Thymus (tissue), 11 donors: ENCODE measurements at regions not wholly inside any gene's neighbourhood (a gene's known extent, or its start where the extent isn't known, plus 50 kb on each side); places are given as distances from the start of the nearest gene placed in this dataset.
"Not testable (repeated sequence)": the region's sequence is repeated elsewhere in the genome, so short reads cannot be mapped to it uniquely, and the experiment has no call there.

ENCODE experiments used
- DNase-seq, 9 donors: peaks; one replicate each; pipeline ENCODE4 v3.0.0-alpha.2; 2013; ENCODE audit warnings: low spot score in 9 of 9, low read depth in 6 of 9, missing footprints in 1 of 9
- H3K27ac ChIP-seq, 2 donors: one replicate each; pipeline ENCODE4 v1.5.1; 2013; ENCODE audit warnings: control low read depth in 1 of 2, low read depth in 1 of 2, low read length in 1 of 2, mild to moderate bottlenecking in 1 of 2, moderate library complexity in 1 of 2
- H3K27me3 ChIP-seq, 2 donors: one replicate each; pipeline ENCODE4 v1.5.1; 2013; ENCODE audit warnings: low read length in 1 of 2; ENCODE audit not compliant: control insufficient read depth in 2 of 2, insufficient read depth in 1 of 2
- H3K36me3 ChIP-seq, 2 donors: one replicate each; pipeline ENCODE4 v1.5.1; 2013; ENCODE audit warnings: low read length in 1 of 2, mild to moderate bottlenecking in 1 of 2, moderate library complexity in 1 of 2; ENCODE audit not compliant: control insufficient read depth in 2 of 2, insufficient read depth in 2 of 2
- H3K4me1 ChIP-seq, 2 donors: one replicate each; pipeline ENCODE4 v1.5.1; 2013; ENCODE audit warnings: low read length in 2 of 2; ENCODE audit not compliant: control insufficient read depth in 2 of 2, insufficient read depth in 2 of 2
- H3K4me3 ChIP-seq, 2 donors: one replicate each; pipeline ENCODE4 v1.5.1; 2013; ENCODE audit warnings: low read length in 2 of 2, control low read depth in 1 of 2, mild to moderate bottlenecking in 1 of 2
- H3K9me3 ChIP-seq, 2 donors: one replicate each; pipeline ENCODE4 v1.5.1; 2013; ENCODE audit warnings: low read length in 1 of 2, mild to moderate bottlenecking in 1 of 2; ENCODE audit not compliant: control insufficient read depth in 2 of 2, insufficient read depth in 1 of 2
- WGBS: extraction: QIAGEN DNeasy Blood & Tissue Kit; methylation state at CpG from one replicate; pipeline ENCODE4 v1.1.7; 2013; 5-methylcytosine and 5-hydroxymethylcytosine counted together
- donor health status: healthy.

DNA sequence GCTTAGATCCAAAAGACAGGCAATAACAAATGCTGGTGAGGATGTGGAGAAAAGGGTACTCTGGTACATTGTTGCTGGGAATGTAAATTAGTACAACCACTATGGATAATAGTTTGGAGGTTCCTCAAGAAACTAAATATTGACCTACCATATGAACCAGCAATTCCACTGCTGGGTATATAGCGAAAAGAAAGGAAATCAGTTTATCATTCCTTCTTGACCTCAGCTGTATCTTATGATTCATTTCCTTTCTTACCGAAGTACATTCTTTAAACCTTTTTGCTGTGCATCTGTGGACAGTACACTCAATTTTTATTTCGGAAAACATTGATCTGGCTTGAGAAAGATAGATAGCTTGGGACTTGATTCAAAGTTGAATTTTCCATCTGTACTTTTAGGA, 183.2 kb upstream of the LRFN5 start:
- Histone ChIP-seq H3K4me3 (no peak overlapping the region), H3K9me3 (peaks cover 0 to 10% of the 10 kb centered on the region in 2 donors), H3K27ac (no peak overlapping the region), H3K36me3 (no peaks in the 10 kb centered on the region), H3K27me3 (no peaks in the 10 kb centered on the region), H3K4me1 (no peaks in the 10 kb centered on the region)
- 92% methylated on average over 3 of the region's 3 CpGs for WGBS
- no peak for DNase-seq

DNA sequence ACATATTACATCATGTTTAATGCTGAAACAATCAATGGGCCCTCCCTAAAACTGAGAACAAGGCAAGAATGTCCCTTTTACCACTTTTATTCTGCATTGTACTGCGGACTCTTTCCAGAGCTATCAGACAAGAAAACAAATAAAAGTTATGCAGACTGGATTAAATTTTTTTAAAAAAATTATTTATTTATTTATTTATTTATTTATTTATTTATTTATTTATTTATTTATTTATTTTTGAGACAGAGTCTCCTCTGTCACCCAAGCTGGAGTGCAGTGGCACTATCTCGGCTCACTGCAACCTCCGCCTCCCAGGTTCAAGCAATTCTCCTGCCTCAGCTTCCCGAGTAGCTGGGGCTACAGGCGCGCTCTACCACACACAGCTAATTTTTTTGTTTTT, 185.4 kb upstream of the LRFN5 start:
- not testable (repeated sequence) for H3K27me3 ChIP-seq

DNA sequence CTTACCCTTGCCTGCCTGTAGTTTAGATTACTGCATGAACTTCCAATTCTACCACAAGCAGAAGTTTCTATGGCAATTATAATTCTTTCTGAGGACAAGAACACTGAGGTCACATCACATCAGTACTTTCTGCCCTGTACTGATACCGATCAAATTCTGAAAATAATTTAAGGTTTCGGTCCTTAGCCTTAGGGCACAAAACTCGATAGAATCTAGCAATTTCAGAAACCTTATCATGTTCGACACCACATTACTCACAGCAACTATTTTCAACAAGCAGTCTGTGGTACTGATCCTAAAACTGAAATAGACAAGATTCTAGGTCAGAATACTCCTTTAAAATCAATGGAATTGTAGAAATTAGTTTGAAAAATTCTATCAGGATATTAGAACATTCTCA, 187.0 kb upstream of the LRFN5 start:
- H3K4me3 ChIP-seq: no peak overlapping the region
- no peak for DNase-seq
- 97% methylated on average over 4 of the region's 4 CpGs for WGBS
- no peaks in the 10 kb centered on the region for H3K36me3 ChIP-seq
- no peak overlapping the region for H3K27ac ChIP-seq
- no peaks in the 10 kb centered on the region for H3K4me1 ChIP-seq
- no peaks in the 10 kb centered on the region for H3K9me3 ChIP-seq
- no peaks in the 10 kb centered on the region for H3K27me3 ChIP-seq

More for the DNA sequence above, 185.4 kb upstream of the LRFN5 start:
- not testable (repeated sequence) for H3K36me3 ChIP-seq, DNase-seq, H3K4me3 ChIP-seq, H3K4me1 ChIP-seq, H3K9me3 ChIP-seq, H3K27ac ChIP-seq
- 99% methylated on average over 6 of the region's 6 CpGs for WGBS

DNA sequence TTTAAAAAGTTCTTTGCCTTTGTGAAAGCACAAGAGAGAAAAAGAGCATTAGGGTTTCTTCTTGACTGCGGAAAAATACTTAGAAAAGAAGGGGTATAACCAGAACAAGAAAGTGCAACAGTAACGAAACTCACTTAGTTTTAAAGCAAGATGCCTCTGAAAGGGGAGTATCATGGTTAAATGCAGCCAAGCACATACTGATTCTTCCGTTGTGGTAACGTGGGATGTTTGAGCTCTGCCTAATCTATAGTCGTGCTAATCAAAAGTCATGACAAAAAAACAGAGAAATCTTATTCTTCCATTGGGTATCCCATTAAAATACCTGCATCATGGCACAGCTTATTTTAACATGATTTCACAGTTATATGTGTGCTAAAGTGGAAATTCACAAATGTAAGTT, 187.8 kb upstream of the LRFN5 start:
- Histone ChIP-seq H3K4me1 (no peaks in the 10 kb centered on the region), H3K27me3 (no peaks in the 10 kb centered on the region), H3K27ac (no peak overlapping the region), H3K4me3 (no peak overlapping the region), H3K36me3 (no peaks in the 10 kb centered on the region), H3K9me3 (no peaks in the 10 kb centered on the region)
- 72% methylated on average over 5 of the region's 5 CpGs for WGBS
- no peak for DNase-seq

DNA sequence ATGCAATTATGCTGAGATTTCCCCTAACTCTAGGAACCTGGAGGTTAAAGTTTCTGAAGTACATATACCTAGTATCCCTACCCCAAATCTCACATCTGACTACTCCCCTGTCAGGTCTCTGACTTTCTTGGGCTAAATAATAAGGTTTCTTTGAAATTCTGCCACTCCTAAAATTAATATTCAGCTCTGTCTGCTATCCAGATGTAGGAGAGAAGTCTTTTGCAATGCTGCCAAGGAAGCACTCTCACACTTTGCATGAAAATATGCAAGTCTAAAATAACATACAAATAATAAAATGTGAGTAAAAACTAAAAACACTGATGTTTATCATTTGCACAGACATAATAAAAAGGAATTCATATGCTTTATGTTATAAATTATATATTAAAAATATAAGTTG, 196.9 kb upstream of the LRFN5 start:
- H3K27me3 ChIP-seq: no peaks in the 10 kb centered on the region
- DNase-seq: no peak
- H3K4me3 ChIP-seq: no peak overlapping the region
- no peaks in the 10 kb centered on the region for H3K9me3 ChIP-seq
- H3K4me1 ChIP-seq: no peaks in the 10 kb centered on the region
- H3K27ac ChIP-seq: no peak overlapping the region
- no peaks in the 10 kb centered on the region for H3K36me3 ChIP-seq

DNA sequence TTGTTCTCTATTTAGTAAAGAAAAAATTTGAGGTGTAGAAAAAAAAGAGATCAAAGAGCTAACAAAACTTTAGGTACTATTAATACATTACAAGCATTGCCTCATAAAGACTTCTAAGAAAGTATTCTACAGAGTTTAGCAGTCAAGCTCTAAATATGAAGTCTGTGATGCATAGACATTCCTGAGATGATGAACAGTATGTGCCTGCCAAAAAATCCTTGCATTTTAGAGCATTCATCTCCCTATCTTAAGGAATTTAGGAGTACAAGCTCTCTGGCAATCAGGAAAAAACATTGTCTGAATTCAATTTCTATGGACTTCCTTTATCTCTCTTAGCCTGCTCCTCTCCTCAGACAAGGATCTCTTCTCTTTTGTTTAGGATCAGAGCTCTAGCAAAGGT, 202.6 kb upstream of the LRFN5 start:
- DNase-seq: no peak
- H3K4me1 ChIP-seq: no peaks in the 10 kb centered on the region

DNA sequence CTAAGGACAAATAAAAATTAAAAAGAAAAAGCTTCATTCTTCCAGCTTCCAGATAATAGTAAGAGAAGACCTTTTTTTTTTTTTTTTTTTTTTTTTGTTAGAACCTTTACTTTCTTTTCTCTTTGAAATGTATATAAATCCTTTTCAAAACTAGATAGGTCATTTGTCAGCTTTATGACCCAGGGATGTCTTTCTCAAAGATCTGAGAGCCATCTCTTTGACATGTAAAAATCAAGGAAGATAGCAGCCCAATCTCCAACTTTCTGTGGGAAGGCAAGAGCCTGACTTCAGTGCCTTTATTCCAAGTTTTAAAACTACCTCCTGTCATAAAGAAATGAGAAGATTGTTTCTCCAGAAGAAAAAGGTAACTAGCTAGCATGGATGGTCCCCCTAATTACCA, 203.3 kb upstream of the LRFN5 start:
- Histone ChIP-seq H3K27ac (no peak overlapping the region), H3K4me3 (no peak overlapping the region), H3K9me3 (no peaks in the 10 kb centered on the region), H3K36me3 (no peaks in the 10 kb centered on the region), H3K27me3 (no peaks in the 10 kb centered on the region), H3K4me1 (no peaks in the 10 kb centered on the region)
- no peak for DNase-seq

More for the DNA sequence above, 202.6 kb upstream of the LRFN5 start:
- Histone ChIP-seq H3K4me3 (no peak overlapping the region), H3K27me3 (no peaks in the 10 kb centered on the region), H3K9me3 (no peaks in the 10 kb centered on the region), H3K27ac (no peak overlapping the region), H3K36me3 (no peaks in the 10 kb centered on the region)

DNA sequence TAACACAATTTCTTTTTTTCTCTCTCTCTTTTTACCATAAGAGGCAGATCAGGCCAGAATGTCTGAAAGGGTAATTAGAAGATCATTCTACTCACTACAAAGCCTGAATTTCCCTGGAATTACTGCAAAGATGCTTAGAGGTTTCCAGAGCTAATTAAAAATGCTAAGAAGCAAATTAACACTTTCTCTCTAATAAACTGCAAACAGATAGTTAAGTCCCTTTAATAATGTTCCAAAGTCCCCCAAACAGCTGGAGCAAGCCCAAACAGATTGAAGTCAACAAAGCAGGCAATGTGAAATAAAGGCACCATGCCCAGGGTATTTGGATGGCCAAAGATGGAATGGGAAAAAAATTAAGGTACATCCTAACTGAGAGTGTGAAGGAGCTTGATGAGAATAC, 208.8 kb upstream of the LRFN5 start:
- no peaks in the 10 kb centered on the region for H3K27me3 ChIP-seq
- H3K27ac ChIP-seq: no peak overlapping the region
- no peaks in the 10 kb centered on the region for H3K36me3 ChIP-seq
- H3K9me3 ChIP-seq: no peaks in the 10 kb centered on the region
- H3K4me3 ChIP-seq: no peak overlapping the region
- DNase-seq: no peak
- no peaks in the 10 kb centered on the region for H3K4me1 ChIP-seq

DNA sequence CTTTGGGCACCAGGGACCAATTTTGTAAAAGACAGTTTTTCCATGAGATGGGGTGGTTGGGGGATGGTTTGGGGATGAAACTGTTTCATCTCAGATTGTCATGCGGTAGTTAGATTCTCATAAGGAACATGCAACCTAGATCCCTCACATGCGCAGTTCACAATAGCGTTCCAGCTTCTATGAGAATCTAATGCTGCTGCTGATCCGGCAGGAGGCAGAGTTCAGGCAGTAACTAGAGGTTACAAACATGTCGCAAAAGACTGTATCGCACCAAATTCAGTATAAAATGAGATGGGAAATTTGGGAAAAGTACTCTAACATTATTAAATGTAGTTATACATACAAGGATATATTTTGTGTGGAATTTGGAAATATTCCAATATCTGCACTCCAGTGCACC, 213.2 kb upstream of the LRFN5 start:
- Histone ChIP-seq H3K27me3 (no peaks in the 10 kb centered on the region), H3K36me3 (no peaks in the 10 kb centered on the region), H3K9me3 (no peaks in the 10 kb centered on the region), H3K27ac (no peak overlapping the region), H3K4me3 (no peak overlapping the region), H3K4me1 (no peaks in the 10 kb centered on the region)
- DNase-seq: no peak
- 80% methylated on average over 6 of the region's 6 CpGs for WGBS

DNA sequence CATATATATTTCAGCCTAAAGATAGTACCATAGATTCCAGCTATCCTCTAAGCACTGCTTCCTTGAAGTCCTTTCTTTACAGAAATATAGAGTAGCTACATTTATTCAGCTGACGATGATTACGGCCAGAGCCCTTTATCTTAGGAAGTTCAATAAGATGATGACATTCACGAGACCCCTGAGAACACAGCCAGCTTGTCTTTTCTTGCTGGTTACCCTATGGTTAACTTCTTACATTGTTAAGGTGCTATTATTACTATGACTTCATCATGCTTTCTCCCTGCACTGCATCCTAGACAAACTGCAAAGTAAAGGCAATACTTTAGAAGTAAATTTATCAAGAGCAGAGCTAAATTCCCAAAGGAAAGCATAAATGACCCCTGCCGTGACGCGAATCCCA, 214.4 kb upstream of the LRFN5 start:
- no peaks in the 10 kb centered on the region for H3K4me1 ChIP-seq
- H3K4me3 ChIP-seq: no peak overlapping the region
- H3K36me3 ChIP-seq: no peaks in the 10 kb centered on the region
- H3K27ac ChIP-seq: no peak overlapping the region
- no peaks in the 10 kb centered on the region for H3K27me3 ChIP-seq
- H3K9me3 ChIP-seq: no peaks in the 10 kb centered on the region
- no peak for DNase-seq
- 94% methylated on average over 6 of the region's 6 CpGs for WGBS
